ENCODE measurements at regions not wholly inside any gene's neighbourhood (a gene's known extent, or its start where the extent isn't known, plus 50 kb on each side); places are given as distances from the start of the nearest gene placed in this dataset.
A peak's percentile ranks its signal among the peaks of the same experiment; 100 is the strongest.
"Not testable (repeated sequence)": the region's sequence is repeated elsewhere in the genome, so short reads cannot be mapped to it uniquely, and the experiment has no call there.

DNA sequence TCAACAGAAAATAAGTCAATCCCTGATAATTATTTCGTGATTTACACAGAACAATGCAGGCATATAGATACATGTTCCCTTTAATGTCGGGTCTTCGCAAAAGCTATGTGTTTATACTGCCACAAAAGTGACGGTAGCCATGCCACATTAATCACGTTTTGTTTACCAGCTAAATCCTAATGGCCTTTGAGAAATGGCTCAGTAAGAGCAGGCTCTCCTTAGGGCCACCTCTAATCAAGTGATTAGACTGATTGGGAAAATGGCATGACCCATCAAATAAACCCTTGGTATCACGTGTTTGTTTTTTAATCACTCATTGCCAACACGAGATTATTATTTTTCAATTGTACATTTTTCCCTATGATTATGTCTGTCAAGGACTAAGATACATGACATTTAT lies 102.0 kb upstream of the USP25 start:
- DNase-seq = no peak
- in situ Hi-C loops (cut with HindIII; ENCODE audit: low pct_ligation_motif_present, low pct_unique_long_range_greater_than_20kb, low sequenced_read_pairs) = no loop called here

DNA sequence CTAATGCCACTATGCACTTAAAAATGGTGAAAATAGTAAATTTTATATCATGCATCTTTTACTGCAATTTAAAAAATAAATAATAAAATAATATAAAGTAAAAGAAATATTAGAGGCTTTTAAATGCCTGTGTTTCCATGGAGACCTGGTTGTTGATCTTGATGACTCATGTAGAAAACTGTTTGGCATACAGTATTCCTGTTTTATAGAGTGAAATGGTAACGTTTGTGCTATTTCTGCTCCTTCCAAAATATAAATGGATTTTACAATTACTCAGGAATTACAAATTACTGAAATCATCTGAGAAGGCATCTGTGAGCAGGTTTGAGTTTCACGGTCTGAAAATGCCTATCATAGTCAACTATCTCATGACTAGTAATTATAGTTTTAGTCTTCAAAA lies 98.4 kb upstream of the USP25 start:
- no peak for DNase-seq
- in situ Hi-C loops (cut with HindIII; ENCODE audit: low pct_ligation_motif_present, low pct_unique_long_range_greater_than_20kb, low sequenced_read_pairs) = no loop called here

DNA sequence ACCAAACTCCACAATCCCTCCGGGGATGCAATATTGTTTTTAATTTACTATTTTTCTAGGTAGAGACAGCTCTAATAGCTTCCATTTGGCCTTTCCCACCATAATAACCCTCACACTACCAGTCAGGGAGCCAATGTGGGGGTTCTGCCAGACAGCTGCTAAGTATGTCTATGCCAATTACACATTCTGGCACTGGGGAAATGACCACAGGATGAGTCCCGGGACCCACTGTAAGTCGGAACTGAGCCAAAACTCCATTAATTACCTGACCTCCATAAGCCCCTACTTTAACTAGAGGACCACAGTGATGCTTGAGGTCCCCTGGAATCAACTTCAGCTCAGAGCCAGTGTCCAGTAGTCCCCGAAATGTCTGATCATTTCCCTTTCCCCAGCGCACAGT lies 95.2 kb upstream of the USP25 start:
- in situ Hi-C loops (cut with HindIII; ENCODE audit: low pct_ligation_motif_present, low pct_unique_long_range_greater_than_20kb, low sequenced_read_pairs); DNase-seq: not testable (repeated sequence)

- in situ Hi-C loops (cut with HindIII; ENCODE audit: low pct_ligation_motif_present, low pct_unique_long_range_greater_than_20kb, low sequenced_read_pairs) = no loop called here
- no peak for DNase-seq
Measured at GRCh38 chr21:15638856-15639549, 90.8 kb upstream of the USP25 start.

DNA sequence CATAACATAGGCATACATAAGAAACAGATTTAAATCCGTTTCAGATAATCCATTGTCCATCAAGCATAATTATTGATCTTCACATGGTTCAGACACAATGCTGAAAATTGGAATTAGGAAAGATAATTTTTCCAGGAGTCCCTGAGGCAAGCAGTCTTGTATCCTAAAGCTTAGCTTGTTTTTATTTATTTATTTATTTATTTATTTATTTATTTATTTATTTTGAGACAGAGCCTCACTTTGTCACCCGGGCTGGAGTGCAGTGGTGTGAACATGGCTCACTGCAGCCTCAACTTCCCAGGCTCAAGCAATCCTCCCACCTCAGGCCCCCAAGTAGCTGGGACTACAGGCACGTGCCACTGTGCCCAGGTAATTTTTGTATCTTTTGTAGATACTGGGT lies 89.7 kb upstream of the USP25 start:
- in situ Hi-C loops (cut with HindIII; ENCODE audit: low pct_ligation_motif_present, low pct_unique_long_range_greater_than_20kb, low sequenced_read_pairs); DNase-seq: not testable (repeated sequence)

GRCh38 chr21:15644489-15644888 lies 85.3 kb upstream of the USP25 start:
- no peak for DNase-seq
- in situ Hi-C loops (cut with HindIII; ENCODE audit: low pct_ligation_motif_present, low pct_unique_long_range_greater_than_20kb, low sequenced_read_pairs) = no loop called here

GRCh38 chr21:15645830-15646229 lies 84.0 kb upstream of the USP25 start:
- in situ Hi-C loops (cut with HindIII; ENCODE audit: low pct_ligation_motif_present, low pct_unique_long_range_greater_than_20kb, low sequenced_read_pairs) = no loop called here

DNA sequence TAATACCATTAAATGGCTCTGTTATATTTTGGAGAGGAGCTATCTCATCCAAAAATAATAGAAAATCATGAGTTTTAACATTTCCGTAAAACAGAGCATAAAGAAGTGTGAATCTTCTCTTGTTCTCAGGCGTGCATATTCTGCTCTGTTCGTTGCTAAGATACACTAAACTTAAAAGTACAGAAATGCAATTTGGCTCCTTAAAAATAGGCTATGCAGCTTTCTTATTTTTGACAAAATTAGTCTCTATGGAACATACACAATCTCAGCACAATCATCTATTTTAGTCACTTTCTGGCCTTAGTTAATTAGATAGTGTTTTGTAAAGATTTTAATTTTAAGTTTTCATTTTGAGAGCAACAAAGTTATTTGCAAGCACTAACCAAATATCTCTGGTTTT lies 79.0 kb upstream of the USP25 start:
- no peak for DNase-seq
- in situ Hi-C loops (cut with HindIII; ENCODE audit: low pct_ligation_motif_present, low pct_unique_long_range_greater_than_20kb, low sequenced_read_pairs) = no loop called here

More at GRCh38 chr21:15645830-15646229, 84.0 kb upstream of the USP25 start:
- DNase-seq = no peak

DNA sequence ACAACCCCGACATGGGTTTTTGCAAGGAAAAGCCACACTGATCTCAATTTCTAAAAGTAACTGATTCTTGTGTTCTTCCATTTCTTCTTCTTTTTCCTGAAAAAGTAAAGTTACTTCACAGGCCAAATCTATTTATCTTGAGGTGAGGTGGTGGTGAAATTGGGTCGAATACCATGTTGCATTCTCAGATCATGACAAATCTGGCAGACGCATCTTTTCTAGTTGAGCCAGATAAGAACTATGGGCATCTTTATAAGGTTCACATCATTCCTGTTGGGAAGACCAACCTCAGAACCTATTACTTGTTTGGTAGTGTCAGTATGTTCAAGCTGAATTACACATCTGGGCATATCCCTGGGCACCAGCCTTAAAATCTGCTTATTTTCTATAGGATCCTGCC lies 78.6 kb upstream of the USP25 start:
- in situ Hi-C loops (cut with HindIII; ENCODE audit: low pct_ligation_motif_present, low pct_unique_long_range_greater_than_20kb, low sequenced_read_pairs) = no loop called here

DNA sequence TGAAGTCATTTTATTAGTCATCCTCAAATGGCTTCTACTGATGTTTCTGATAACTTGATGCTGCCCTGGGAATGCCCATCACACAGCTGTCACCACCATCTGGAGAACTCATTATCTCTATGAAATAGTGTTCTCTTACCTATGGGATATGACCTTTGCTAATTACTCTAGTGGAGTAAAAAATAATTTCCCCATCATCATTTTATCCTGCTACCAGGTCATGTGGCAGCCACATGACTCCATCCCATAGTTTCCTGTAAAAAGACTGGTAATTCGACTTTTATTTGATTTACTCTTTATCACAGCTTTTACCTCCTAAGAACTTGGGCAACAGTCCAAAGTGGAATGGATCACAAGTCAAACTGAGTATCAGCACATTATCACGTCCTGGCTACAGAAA lies 76.1 kb upstream of the USP25 start:
- no peak for DNase-seq
- in situ Hi-C loops (cut with HindIII; ENCODE audit: low pct_ligation_motif_present, low pct_unique_long_range_greater_than_20kb, low sequenced_read_pairs) = no loop called here

More for the DNA sequence above, 78.6 kb upstream of the USP25 start:
- DNase-seq = no peak

- no peak for DNase-seq
Measured at GRCh38 chr21:15654171-15654570, 75.6 kb upstream of the USP25 start.

DNA sequence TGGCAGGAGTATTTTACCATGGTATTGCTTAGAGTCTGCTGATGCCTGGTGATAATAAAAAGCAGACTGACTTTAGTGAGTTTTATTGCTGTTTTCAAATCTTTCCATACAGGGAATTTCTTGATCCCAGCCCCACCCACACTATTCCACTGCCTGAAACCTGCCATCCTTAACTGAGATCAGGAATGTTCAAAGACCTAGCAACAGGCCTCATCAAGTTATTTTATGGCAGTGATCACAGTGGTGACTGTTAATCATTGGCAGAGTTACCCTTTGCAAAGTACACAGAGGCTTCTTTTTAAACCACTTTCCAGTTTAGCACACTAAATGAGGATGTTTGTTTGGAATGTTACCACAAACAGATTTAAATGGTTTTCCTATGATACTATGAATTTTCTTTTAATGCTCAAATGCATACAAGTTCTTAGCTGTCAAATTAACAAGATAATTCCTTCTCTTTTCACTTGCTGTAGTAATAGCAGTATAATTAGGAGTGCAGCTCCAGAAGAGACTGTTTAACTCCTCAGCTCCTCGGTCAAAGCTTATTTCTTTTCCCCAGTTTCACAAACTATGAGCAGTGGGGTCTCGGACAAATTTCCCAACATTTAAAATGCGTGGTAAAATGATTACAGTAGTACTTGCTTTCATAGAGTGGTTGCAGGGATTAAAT lies 69.9 kb upstream of the USP25 start:
- in situ Hi-C loops (cut with HindIII; ENCODE audit: low pct_ligation_motif_present, low pct_unique_long_range_greater_than_20kb, low sequenced_read_pairs) = no loop called here
- peak; percentile 75 for DNase-seq

More at GRCh38 chr21:15654171-15654570, 75.6 kb upstream of the USP25 start:
- in situ Hi-C loops (cut with HindIII; ENCODE audit: low pct_ligation_motif_present, low pct_unique_long_range_greater_than_20kb, low sequenced_read_pairs) = no loop called here

DNA sequence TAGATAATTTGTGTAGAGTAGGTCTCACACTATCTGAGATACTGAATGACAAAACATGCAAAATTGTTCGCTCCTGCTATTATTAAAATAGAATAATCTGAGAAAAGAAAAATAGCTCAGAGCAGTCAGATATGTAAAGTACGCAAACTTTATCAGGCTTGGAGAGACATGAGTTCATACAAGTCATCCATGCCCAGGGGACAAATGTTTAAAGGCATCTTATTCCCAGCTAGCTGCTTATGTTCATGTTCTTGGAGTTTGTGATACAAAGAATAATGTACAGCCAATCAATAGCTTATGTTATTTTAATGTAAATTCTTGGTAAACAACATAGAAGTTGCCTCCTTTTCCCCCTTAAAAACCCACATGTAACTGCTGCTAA lies 69.4 kb upstream of the USP25 start:
- in situ Hi-C loops (cut with HindIII; ENCODE audit: low pct_ligation_motif_present, low pct_unique_long_range_greater_than_20kb, low sequenced_read_pairs) = no loop called here
- DNase-seq = no peak

- in situ Hi-C loops (cut with HindIII; ENCODE audit: low pct_ligation_motif_present, low pct_unique_long_range_greater_than_20kb, low sequenced_read_pairs) = no loop called here
- DNase-seq = peak; percentile 11
Measured at GRCh38 chr21:15667010-15667409, 62.8 kb upstream of the USP25 start.

- in situ Hi-C loops (cut with HindIII; ENCODE audit: low pct_ligation_motif_present, low pct_unique_long_range_greater_than_20kb, low sequenced_read_pairs) = no loop called here
- no peak for DNase-seq
Measured at GRCh38 chr21:15667819-15668218, 62.0 kb upstream of the USP25 start.

DNA sequence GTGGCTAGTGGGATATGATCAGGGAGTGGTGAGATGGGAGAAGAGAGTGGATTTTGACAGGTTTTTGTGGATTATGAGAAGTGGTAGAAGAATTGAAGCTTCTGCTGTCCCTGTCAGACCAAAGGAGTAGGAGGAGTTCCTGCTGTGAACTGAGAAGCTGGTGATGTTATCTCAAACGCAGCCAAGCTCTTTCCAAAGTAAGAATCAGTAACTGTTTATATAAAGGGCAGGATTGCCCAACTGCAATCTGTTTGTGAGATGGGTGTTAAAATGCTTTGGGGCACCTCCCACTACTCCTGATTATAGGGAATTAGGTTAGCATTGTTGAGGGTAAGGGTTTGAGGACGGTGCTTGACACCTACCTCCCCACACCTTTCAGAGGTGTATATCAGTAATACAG lies 60.5 kb upstream of the USP25 start:
- DNase-seq = no peak
- in situ Hi-C loops (cut with HindIII; ENCODE audit: low pct_ligation_motif_present, low pct_unique_long_range_greater_than_20kb, low sequenced_read_pairs) = no loop called here

- in situ Hi-C loops (cut with HindIII; ENCODE audit: low pct_ligation_motif_present, low pct_unique_long_range_greater_than_20kb, low sequenced_read_pairs) = no loop called here
- DNase-seq = no peak
Measured at GRCh38 chr21:15671188-15671587, 58.6 kb upstream of the USP25 start.

GRCh38 chr21:15672578-15672977 lies 57.2 kb upstream of the USP25 start:
- in situ Hi-C loops (cut with HindIII; ENCODE audit: low pct_ligation_motif_present, low pct_unique_long_range_greater_than_20kb, low sequenced_read_pairs); DNase-seq: not testable (repeated sequence)

- in situ Hi-C loops (cut with HindIII; ENCODE audit: low pct_ligation_motif_present, low pct_unique_long_range_greater_than_20kb, low sequenced_read_pairs) = no loop called here
- DNase-seq = no peak
Measured at GRCh38 chr21:15676935-15677334, 52.8 kb upstream of the USP25 start.

- in situ Hi-C loops (cut with HindIII; ENCODE audit: low pct_ligation_motif_present, low pct_unique_long_range_greater_than_20kb, low sequenced_read_pairs) = no loop called here
- peak; percentile 4 for DNase-seq
Measured at GRCh38 chr21:15679630-15680029, 50.2 kb upstream of the USP25 start.

Measured in ACHN (cell line).